Astrocyte (in vitro differentiated cells and primary cell): ENCODE measurements at regions not wholly inside any gene's neighbourhood (a gene's known extent, or its start where the extent isn't known, plus 50 kb on each side); places are given as distances from the start of the nearest gene placed in this dataset.

Experiments used
- DNase-seq: peaks from one replicate; pipeline ENCODE4 v3.0.0-alpha.2; 2010; ENCODE audit warnings: low read depth
- FAIRE-seq: peaks from 2 replicates; lab custom pipeline; 2011; peaks lifted over from hg19 to GRCh38; lab: Jason Lieb, UNC
- H2AFZ ChIP-seq: 2 replicates; pipeline ENCODE4 v1.6.0; 2012; ENCODE audit warnings: low read depth, low read length, inconsistent platforms
- H3K27ac ChIP-seq: 2 replicates; pipeline ENCODE4 v1.5.1; 2011; ENCODE audit warnings: low read depth, low read length, inconsistent platforms
- H3K27me3 ChIP-seq: 2 replicates; pipeline ENCODE4 v1.6.0; 2011; ENCODE audit warnings: low read length, inconsistent platforms; ENCODE audit not compliant: insufficient read depth
- H3K36me3 ChIP-seq: 2 replicates; pipeline ENCODE4 v1.5.1; 2011; ENCODE audit warnings: low read length, inconsistent platforms; ENCODE audit not compliant: insufficient read depth
- H3K4me1 ChIP-seq: 2 replicates; pipeline ENCODE4 v1.5.1; 2011; ENCODE audit warnings: low read length, inconsistent platforms; ENCODE audit not compliant: insufficient read depth
- H3K4me2 ChIP-seq: 2 replicates; pipeline ENCODE4 v1.6.0; 2012; ENCODE audit warnings: low read length, inconsistent platforms
- H3K4me3 ChIP-seq: 2 replicates; pipeline ENCODE4 v1.5.1; 2011; ENCODE audit warnings: low read depth, mild to moderate bottlenecking, low read length, inconsistent platforms; ENCODE audit not compliant: insufficient read depth
- H3K79me2 ChIP-seq: 2 replicates; pipeline ENCODE4 v1.6.0; 2012; ENCODE audit warnings: mild to moderate bottlenecking, low read length, inconsistent platforms; ENCODE audit not compliant: insufficient read depth
- H3K9ac ChIP-seq: 2 replicates; pipeline ENCODE4 v1.6.0; 2012; ENCODE audit warnings: mild to moderate bottlenecking, low read length, inconsistent platforms
- H3K9me3 ChIP-seq: 2 replicates; pipeline ENCODE4 v1.5.1; 2012; ENCODE audit warnings: low read depth, mild to moderate bottlenecking, low read length, inconsistent platforms; ENCODE audit not compliant: insufficient read depth
- H4K20me1 ChIP-seq: 2 replicates; pipeline ENCODE4 v1.6.0; 2012; ENCODE audit warnings: low read length, inconsistent platforms; ENCODE audit not compliant: insufficient read depth
- H3K27ac Mint-ChIP-seq: one replicate; pipeline ENCODE4 v1.8.0; 2021; ENCODE audit warnings: mild to moderate bottlenecking, mixed read lengths; ENCODE audit not compliant: unreplicated experiment
- H3K27me3 Mint-ChIP-seq: one replicate; pipeline ENCODE4 v1.8.0; 2021; ENCODE audit warnings: low read depth, mixed read lengths; ENCODE audit not compliant: unreplicated experiment
- H3K36me3 Mint-ChIP-seq: one replicate; pipeline ENCODE4 v1.8.0; 2021; ENCODE audit warnings: low read depth, mixed read lengths; ENCODE audit not compliant: unreplicated experiment
- H3K4me1 Mint-ChIP-seq: one replicate; pipeline ENCODE4 v1.8.0; 2021; ENCODE audit warnings: low read depth, mixed read lengths; ENCODE audit not compliant: unreplicated experiment
- H3K4me3 Mint-ChIP-seq: one replicate; pipeline ENCODE4 v1.8.0; 2021; ENCODE audit warnings: mild to moderate bottlenecking, moderate library complexity, mixed read lengths; ENCODE audit not compliant: unreplicated experiment
- H3K9me3 Mint-ChIP-seq: one replicate; pipeline ENCODE4 v1.8.0; 2021; ENCODE audit warnings: mild to moderate bottlenecking, mixed read lengths; ENCODE audit not compliant: unreplicated experiment
- EZH2 ChIP-seq: IDR thresholded peaks from 2 replicates; pipeline ENCODE4 v1.6.1; 2012; ENCODE audit warnings: mild to moderate bottlenecking, low read length, inconsistent platforms; ENCODE audit not compliant: insufficient read depth
- TF ChIP-seq, protein P1 (sequence below): IDR thresholded peaks from 2 replicates; pipeline ENCODE4 v1.5.1; 2011; ENCODE audit warnings: low read depth, mild to moderate bottlenecking, inconsistent platforms, low read length, moderate library complexity; ENCODE audit not compliant: insufficient read depth

- H3K36me3 ChIP-seq, result no peaks in the 10 kb centered on the region
- DNase-seq (no peak), FAIRE-seq (no peak)
- TF ChIP-seq, protein P1, sequence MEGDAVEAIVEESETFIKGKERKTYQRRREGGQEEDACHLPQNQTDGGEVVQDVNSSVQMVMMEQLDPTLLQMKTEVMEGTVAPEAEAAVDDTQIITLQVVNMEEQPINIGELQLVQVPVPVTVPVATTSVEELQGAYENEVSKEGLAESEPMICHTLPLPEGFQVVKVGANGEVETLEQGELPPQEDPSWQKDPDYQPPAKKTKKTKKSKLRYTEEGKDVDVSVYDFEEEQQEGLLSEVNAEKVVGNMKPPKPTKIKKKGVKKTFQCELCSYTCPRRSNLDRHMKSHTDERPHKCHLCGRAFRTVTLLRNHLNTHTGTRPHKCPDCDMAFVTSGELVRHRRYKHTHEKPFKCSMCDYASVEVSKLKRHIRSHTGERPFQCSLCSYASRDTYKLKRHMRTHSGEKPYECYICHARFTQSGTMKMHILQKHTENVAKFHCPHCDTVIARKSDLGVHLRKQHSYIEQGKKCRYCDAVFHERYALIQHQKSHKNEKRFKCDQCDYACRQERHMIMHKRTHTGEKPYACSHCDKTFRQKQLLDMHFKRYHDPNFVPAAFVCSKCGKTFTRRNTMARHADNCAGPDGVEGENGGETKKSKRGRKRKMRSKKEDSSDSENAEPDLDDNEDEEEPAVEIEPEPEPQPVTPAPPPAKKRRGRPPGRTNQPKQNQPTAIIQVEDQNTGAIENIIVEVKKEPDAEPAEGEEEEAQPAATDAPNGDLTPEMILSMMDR, result no peak
- Mint-ChIP-seq H3K27me3 (no peaks in the 10 kb centered on the region), H3K4me3 (no peak overlapping the region), H3K36me3 (no peaks in the 10 kb centered on the region), H3K4me1 (no peaks in the 10 kb centered on the region), H3K9me3 (no peaks in the 10 kb centered on the region), H3K27ac (no peak overlapping the region)
- H3K27ac ChIP-seq, result no peak overlapping the region
- no peak overlapping the region for H2AFZ ChIP-seq
- H4K20me1 ChIP-seq, result no peaks in the 10 kb centered on the region
- no peak overlapping the region for H3K9ac ChIP-seq
- H3K27me3 ChIP-seq, result no peaks in the 10 kb centered on the region
- no peaks in the 10 kb centered on the region for H3K9me3 ChIP-seq
- H3K4me2 ChIP-seq, result no peak overlapping the region
- H3K79me2 ChIP-seq, result no peaks in the 10 kb centered on the region
- no peak overlapping the region for H3K4me3 ChIP-seq
- H3K4me1 ChIP-seq, result no peaks in the 10 kb centered on the region
These were observed 588.2 kb downstream of the HTR1A start for GRCh38 chr5:63374085-63374484.

- DNase-seq (no peak), FAIRE-seq (no peak)
- Mint-ChIP-seq H3K9me3 (no peaks in the 10 kb centered on the region), H3K36me3 (no peaks in the 10 kb centered on the region), H3K27me3 (no peaks in the 10 kb centered on the region), H3K4me1 (no peaks in the 10 kb centered on the region), H3K27ac (no peak overlapping the region), H3K4me3 (no peak overlapping the region)
- no peaks in the 10 kb centered on the region for H4K20me1 ChIP-seq
- H3K79me2 ChIP-seq, result no peaks in the 10 kb centered on the region
- H3K27me3 ChIP-seq, result no peaks in the 10 kb centered on the region
- TF ChIP-seq, protein P1, result no peak
- TF ChIP-seq EZH2, result no peak
- H3K4me2 ChIP-seq, result no peak overlapping the region
- no peak overlapping the region for H3K4me3 ChIP-seq
- no peak overlapping the region for H2AFZ ChIP-seq
- H3K4me1 ChIP-seq, result no peaks in the 10 kb centered on the region
- H3K9me3 ChIP-seq, result no peaks in the 10 kb centered on the region
- no peak overlapping the region for H3K27ac ChIP-seq
- H3K36me3 ChIP-seq, result no peaks in the 10 kb centered on the region
- H3K9ac ChIP-seq, result no peak overlapping the region
These were observed 611.1 kb downstream of the HTR1A start for GRCh38 chr5:63351164-63351563.

DNA sequence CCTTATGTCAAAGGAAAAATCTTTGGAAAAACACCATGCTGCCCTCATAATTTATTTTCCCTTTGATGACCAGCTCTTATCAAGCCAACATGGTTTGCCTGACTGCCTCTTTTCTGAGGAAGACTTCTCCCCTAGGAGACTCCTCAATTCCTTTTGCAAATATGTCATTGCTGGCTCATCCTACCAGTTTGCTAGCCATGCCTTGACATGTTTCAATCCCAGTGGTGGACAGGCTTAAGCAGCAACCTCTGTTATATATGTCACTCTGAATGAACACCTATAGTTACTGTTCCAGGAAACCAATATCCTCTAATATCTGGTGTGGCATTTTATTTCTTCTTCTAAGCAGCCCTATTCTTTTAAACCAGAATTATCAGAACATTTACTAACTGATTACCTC lies 615.8 kb downstream of the HTR1A start:
- Histone ChIP-seq H3K4me3 (no peak overlapping the region), H4K20me1 (no peaks in the 10 kb centered on the region), H3K4me2 (no peak overlapping the region), H3K9me3 (no peaks in the 10 kb centered on the region), H3K27me3 (no peaks in the 10 kb centered on the region), H3K79me2 (no peaks in the 10 kb centered on the region), H3K36me3 (no peaks in the 10 kb centered on the region), H3K4me1 (no peaks in the 10 kb centered on the region), H2AFZ (no peak overlapping the region), H3K9ac (no peak overlapping the region), H3K27ac (no peak overlapping the region)
- Mint-ChIP-seq H3K27ac (no peak overlapping the region), H3K27me3 (no peaks in the 10 kb centered on the region), H3K4me1 (no peaks in the 10 kb centered on the region), H3K9me3 (no peaks in the 10 kb centered on the region), H3K4me3 (no peak overlapping the region), H3K36me3 (no peaks in the 10 kb centered on the region)
- TF ChIP-seq EZH2, result no peak
- DNase-seq (no peak), FAIRE-seq (no peak)
